NCI-H1694 (cell line): ENCODE measurements at regions not wholly inside any gene's neighbourhood (a gene's known extent, or its start where the extent isn't known, plus 50 kb on each side); places are given as distances from the start of the nearest gene placed in this dataset.

Source experiments
- DNase-seq: peaks from one replicate; lab custom pipeline; 2025; lab: John Stamatoyannopoulos, UW

DNA sequence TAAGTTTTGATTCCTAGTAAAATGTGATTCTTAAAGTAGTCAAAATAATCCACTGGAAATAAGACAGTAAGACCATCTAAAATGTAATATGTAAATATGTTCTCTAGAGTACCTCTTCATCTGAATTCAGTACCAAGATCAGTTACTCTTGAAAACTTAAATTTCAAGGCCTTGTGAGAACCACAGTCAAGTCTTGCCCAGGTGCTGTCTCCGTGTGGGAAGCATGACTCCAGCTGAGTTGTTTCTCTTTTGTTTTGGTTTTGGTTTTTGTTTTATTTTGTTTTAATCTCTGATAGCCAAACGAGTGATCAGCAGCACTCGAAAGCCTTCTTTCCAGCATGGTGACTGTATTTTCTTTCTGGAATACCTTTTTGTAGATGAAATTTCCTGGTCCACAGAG, 907.0 kb downstream of the KCNJ18 start:
- DNase-seq = no peak

DNA sequence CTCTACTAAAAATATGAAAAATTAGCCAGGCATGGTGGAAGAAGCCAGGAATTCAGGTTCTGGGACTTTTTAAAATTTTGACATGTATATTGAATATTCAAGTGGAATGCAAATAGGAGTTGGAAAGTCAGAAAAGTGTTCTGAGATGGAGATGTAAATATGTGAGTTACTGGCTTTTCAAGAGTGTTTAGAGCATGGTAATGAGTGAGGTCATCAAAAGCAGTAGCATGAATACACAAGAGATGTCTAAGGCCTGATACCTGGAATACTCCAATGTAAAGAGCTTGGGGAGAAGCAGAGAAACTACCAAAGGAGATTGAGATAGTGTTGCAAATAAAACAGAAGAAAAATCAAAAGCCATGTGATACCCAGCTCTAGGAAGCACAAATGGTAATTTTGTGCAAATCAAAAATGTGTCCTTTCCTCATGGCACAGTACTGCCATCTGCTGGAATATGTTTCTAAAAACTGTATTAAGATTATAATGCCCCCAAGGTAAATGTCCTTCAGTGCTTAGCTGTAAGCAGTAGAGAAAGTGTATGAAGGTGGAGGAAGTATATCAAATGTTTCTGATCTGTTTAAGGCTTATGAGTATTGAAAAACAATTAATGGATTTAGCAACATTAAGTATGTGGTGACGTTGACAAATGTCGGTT, 908.4 kb downstream of the KCNJ18 start:
- DNase-seq = peak; percentile 53
